ENCODE measurements at regions not wholly inside any gene's neighbourhood (a gene's known extent, or its start where the extent isn't known, plus 50 kb on each side); places are given as distances from the start of the nearest gene placed in this dataset.

GRCh38 chr5:174665347-174665746 is 59.0 kb upstream of the MSX2 start:
- no peak for DNase-seq

DNA sequence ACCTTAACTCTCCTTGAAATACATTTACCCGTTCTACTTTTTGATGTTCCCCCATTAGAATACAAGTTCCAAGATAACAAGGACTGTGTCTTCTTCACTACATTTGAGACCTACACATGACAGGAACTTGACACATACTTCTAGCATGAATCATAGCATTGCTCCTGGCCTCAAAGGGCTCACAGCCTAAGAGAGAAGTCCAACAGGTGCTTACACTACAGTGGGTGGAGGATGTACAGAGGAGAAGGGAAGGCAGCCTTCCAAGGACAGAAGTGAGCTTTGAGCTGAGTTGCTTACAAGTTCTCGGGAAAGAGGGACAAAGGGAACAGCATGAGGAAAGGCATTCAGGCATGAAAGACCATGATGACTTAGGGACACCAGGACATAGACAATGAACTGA is 56.9 kb upstream of the MSX2 start:
- no peak for DNase-seq

- DNase-seq: no peak
Observed at GRCh38 chr5:174668349-174668748, 56.0 kb upstream of the MSX2 start.

Measured in activated T-cell treated with anti-CD3 and anti-CD28 coated beads for 4 hours (primary cell).